ENCODE measurements at regions not wholly inside any gene's neighbourhood (a gene's known extent, or its start where the extent isn't known, plus 50 kb on each side); places are given as distances from the start of the nearest gene placed in this dataset.

GRCh38 chr15:95715906-95716656 lies 614.4 kb upstream of the NR2F2 start:
- no peak for DNase-seq

GRCh38 chr15:95716708-95717107 lies 613.8 kb upstream of the NR2F2 start:
- DNase-seq: no peak

GRCh38 chr15:95718441-95718840 lies 612.1 kb upstream of the NR2F2 start:
- no peak for DNase-seq

GRCh38 chr15:95724908-95725633 lies 605.4 kb upstream of the NR2F2 start:
- no peak for DNase-seq

GRCh38 chr15:95726891-95727290 lies 603.6 kb upstream of the NR2F2 start:
- no peak for DNase-seq

- no peak for DNase-seq
Observed at GRCh38 chr15:95733931-95734330, 596.6 kb upstream of the NR2F2 start.

GRCh38 chr15:95734422-95735316 lies 595.8 kb upstream of the NR2F2 start:
- DNase-seq: no peak

GRCh38 chr15:95737060-95737459 lies 593.4 kb upstream of the NR2F2 start:
- no peak for DNase-seq

GRCh38 chr15:95739131-95739530 lies 591.4 kb upstream of the NR2F2 start:
- no peak for DNase-seq

- DNase-seq: no peak
Observed at GRCh38 chr15:95741830-95742229, 588.7 kb upstream of the NR2F2 start.

GRCh38 chr15:95742256-95742655 lies 588.2 kb upstream of the NR2F2 start:
- DNase-seq: no peak

- DNase-seq: no peak
Observed at GRCh38 chr15:95742836-95743235, 587.7 kb upstream of the NR2F2 start.

GRCh38 chr15:95757171-95757570 lies 573.3 kb upstream of the NR2F2 start:
- no peak for DNase-seq

- DNase-seq: no peak
Observed at GRCh38 chr15:95758451-95758850, 572.0 kb upstream of the NR2F2 start.

GRCh38 chr15:95758851-95759250 lies 571.6 kb upstream of the NR2F2 start:
- no peak for DNase-seq

GRCh38 chr15:95760508-95760907 lies 570.0 kb upstream of the NR2F2 start:
- DNase-seq: peak in 1 of 56 donors; percentile 0

- no peak for DNase-seq
Observed at GRCh38 chr15:95761501-95762165, 568.9 kb upstream of the NR2F2 start.

- DNase-seq: no peak
Observed at GRCh38 chr15:95763426-95763825, 567.1 kb upstream of the NR2F2 start.

GRCh38 chr15:95765161-95765560 lies 565.3 kb upstream of the NR2F2 start:
- no peak for DNase-seq

- DNase-seq: no peak
Observed at GRCh38 chr15:95770196-95770595, 560.3 kb upstream of the NR2F2 start.

- no peak for DNase-seq
Observed at GRCh38 chr15:95772982-95773381, 557.5 kb upstream of the NR2F2 start.

Measured in amygdala (tissue), 56 donors.